ES-I3 (cell line): ENCODE measurements at regions not wholly inside any gene's neighbourhood (a gene's known extent, or its start where the extent isn't known, plus 50 kb on each side); places are given as distances from the start of the nearest gene placed in this dataset.

Experiments
- H3K36me3 ChIP-seq: 2 replicates; pipeline ENCODE4 v1.6.1; 2013; ENCODE audit warnings: mild to moderate bottlenecking, low read length, control low read depth, moderate library complexity; ENCODE audit not compliant: insufficient read depth
- H3K4me1 ChIP-seq: 2 replicates; pipeline ENCODE4 v1.6.1; 2013; ENCODE audit warnings: mild to moderate bottlenecking, control low read depth, low read length; ENCODE audit not compliant: insufficient read depth
- H3K9ac ChIP-seq: 2 replicates; pipeline ENCODE4 v1.6.1; 2013; ENCODE audit warnings: low read depth, mild to moderate bottlenecking, low read length, moderate library complexity
- H3K9me3 ChIP-seq: 2 replicates; pipeline ENCODE4 v1.6.1; 2013; ENCODE audit warnings: mild to moderate bottlenecking, low read length, moderate library complexity; ENCODE audit not compliant: control insufficient read depth, insufficient read depth

GRCh38 chr1:106755682-106756406 lies 300.6 kb upstream of the PRMT6 start:
- Histone ChIP-seq H3K36me3 (no peaks in the 10 kb centered on the region), H3K9ac (no peak overlapping the region), H3K4me1 (peaks cover 7% of the 10 kb centered on the region; the same call in 1 of the 2 replicates), H3K9me3 (no peaks in the 10 kb centered on the region)

- Histone ChIP-seq H3K4me1 (no peaks in the 10 kb centered on the region; the same call in 1 of the 2 replicates), H3K36me3 (no peaks in the 10 kb centered on the region), H3K9ac (no peak overlapping the region), H3K9me3 (no peaks in the 10 kb centered on the region)
Measured at GRCh38 chr1:106756752-106757151, 299.7 kb upstream of the PRMT6 start.

GRCh38 chr1:106768077-106768476 lies 288.4 kb upstream of the PRMT6 start:
- no peaks in the 10 kb centered on the region for H3K9me3 ChIP-seq
- H3K4me1 ChIP-seq = no peaks in the 10 kb centered on the region
- no peaks in the 10 kb centered on the region for H3K36me3 ChIP-seq
- H3K9ac ChIP-seq = no peak overlapping the region

- no peaks in the 10 kb centered on the region for H3K36me3 ChIP-seq
Measured at GRCh38 chr1:106768501-106768900, 288.0 kb upstream of the PRMT6 start.

GRCh38 chr1:106773206-106773605 lies 283.3 kb upstream of the PRMT6 start:
- no peaks in the 10 kb centered on the region for H3K36me3 ChIP-seq
- no peaks in the 10 kb centered on the region; the same call in 1 of the 2 replicates for H3K9me3 ChIP-seq
- no peaks in the 10 kb centered on the region for H3K4me1 ChIP-seq
- H3K9ac ChIP-seq = no peak overlapping the region

More at GRCh38 chr1:106768501-106768900, 288.0 kb upstream of the PRMT6 start:
- H3K9me3 ChIP-seq = no peaks in the 10 kb centered on the region
- no peak overlapping the region for H3K9ac ChIP-seq
- H3K4me1 ChIP-seq = no peaks in the 10 kb centered on the region

GRCh38 chr1:106780066-106780465 lies 276.4 kb upstream of the PRMT6 start:
- no peak overlapping the region for H3K9ac ChIP-seq
- H3K9me3 ChIP-seq = no peaks in the 10 kb centered on the region; the same call in 1 of the 2 replicates
- no peaks in the 10 kb centered on the region for H3K36me3 ChIP-seq
- no peaks in the 10 kb centered on the region for H3K4me1 ChIP-seq

- no peaks in the 10 kb centered on the region for H3K4me1 ChIP-seq
- H3K9ac ChIP-seq = no peak overlapping the region
Measured at GRCh38 chr1:106780806-106781569, 275.5 kb upstream of the PRMT6 start.

GRCh38 chr1:106785176-106785575 lies 271.3 kb upstream of the PRMT6 start:
- Histone ChIP-seq H3K9ac (no peak overlapping the region), H3K36me3 (no peaks in the 10 kb centered on the region), H3K4me1 (no peaks in the 10 kb centered on the region), H3K9me3 (no peaks in the 10 kb centered on the region)

More at GRCh38 chr1:106780806-106781569, 275.5 kb upstream of the PRMT6 start:
- Histone ChIP-seq H3K36me3 (no peaks in the 10 kb centered on the region), H3K9me3 (no peaks in the 10 kb centered on the region)

- no peaks in the 10 kb centered on the region for H3K36me3 ChIP-seq
- H3K9me3 ChIP-seq = no peaks in the 10 kb centered on the region
- no peak overlapping the region for H3K9ac ChIP-seq
- no peaks in the 10 kb centered on the region for H3K4me1 ChIP-seq
Measured at GRCh38 chr1:106787520-106787919, 269.0 kb upstream of the PRMT6 start.

- Histone ChIP-seq H3K36me3 (no peaks in the 10 kb centered on the region), H3K9ac (no peak overlapping the region), H3K4me1 (no peaks in the 10 kb centered on the region), H3K9me3 (no peaks in the 10 kb centered on the region)
Measured at GRCh38 chr1:106789686-106790085, 266.8 kb upstream of the PRMT6 start.

- Histone ChIP-seq H3K36me3 (no peaks in the 10 kb centered on the region), H3K4me1 (no peaks in the 10 kb centered on the region), H3K9ac (no peak overlapping the region), H3K9me3 (peaks cover 3% of the 10 kb centered on the region; the same call in 1 of the 2 replicates)
Measured at GRCh38 chr1:106791041-106791440, 265.4 kb upstream of the PRMT6 start.

GRCh38 chr1:106793651-106794050 lies 262.8 kb upstream of the PRMT6 start:
- Histone ChIP-seq H3K36me3 (no peaks in the 10 kb centered on the region), H3K9me3 (peaks cover 3% of the 10 kb centered on the region; the same call in 1 of the 2 replicates), H3K9ac (no peak overlapping the region), H3K4me1 (no peaks in the 10 kb centered on the region)

GRCh38 chr1:106798991-106799390 lies 257.5 kb upstream of the PRMT6 start:
- H3K4me1 ChIP-seq = no peaks in the 10 kb centered on the region
- peaks cover 3% of the 10 kb centered on the region; the same call in 1 of the 2 replicates for H3K9me3 ChIP-seq
- no peak overlapping the region for H3K9ac ChIP-seq
- H3K36me3 ChIP-seq = no peaks in the 10 kb centered on the region

GRCh38 chr1:106802181-106802580 lies 254.3 kb upstream of the PRMT6 start:
- Histone ChIP-seq H3K9ac (no peak overlapping the region), H3K9me3 (no peaks in the 10 kb centered on the region), H3K4me1 (no peaks in the 10 kb centered on the region), H3K36me3 (no peaks in the 10 kb centered on the region)

- Histone ChIP-seq H3K9me3 (peaks cover 6% of the 10 kb centered on the region; the same call in 1 of the 2 replicates), H3K4me1 (no peaks in the 10 kb centered on the region), H3K9ac (no peak overlapping the region), H3K36me3 (no peaks in the 10 kb centered on the region)
Measured at GRCh38 chr1:106814418-106814817, 242.1 kb upstream of the PRMT6 start.
